ENCODE measurements at regions not wholly inside any gene's neighbourhood (a gene's known extent, or its start where the extent isn't known, plus 50 kb on each side); places are given as distances from the start of the nearest gene placed in this dataset.
A peak's percentile ranks its signal among the peaks of the same experiment; 100 is the strongest.

DNA sequence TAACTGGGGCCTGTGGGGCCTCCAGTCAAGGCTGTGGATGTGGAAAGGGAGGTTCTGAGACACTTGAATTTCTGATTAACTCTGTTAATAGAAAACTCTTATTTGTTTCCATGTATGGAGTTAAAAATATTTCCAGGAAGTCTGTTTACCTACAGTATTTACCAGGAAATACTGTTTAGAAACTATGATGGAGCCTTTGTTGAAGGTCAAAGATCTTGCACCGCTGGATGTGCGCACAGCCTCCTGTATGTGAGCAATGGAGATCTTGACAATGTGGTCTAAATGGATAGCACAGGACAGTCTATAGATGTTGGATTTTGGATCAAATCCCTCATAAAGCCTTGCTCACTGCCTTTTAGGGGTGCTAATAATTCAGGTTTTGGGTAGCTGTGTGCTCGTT, 268.4 kb downstream of the DLEU7 start:
- no peak for DNase-seq (ENCODE audit: low read depth in 2 of 2)

DNA sequence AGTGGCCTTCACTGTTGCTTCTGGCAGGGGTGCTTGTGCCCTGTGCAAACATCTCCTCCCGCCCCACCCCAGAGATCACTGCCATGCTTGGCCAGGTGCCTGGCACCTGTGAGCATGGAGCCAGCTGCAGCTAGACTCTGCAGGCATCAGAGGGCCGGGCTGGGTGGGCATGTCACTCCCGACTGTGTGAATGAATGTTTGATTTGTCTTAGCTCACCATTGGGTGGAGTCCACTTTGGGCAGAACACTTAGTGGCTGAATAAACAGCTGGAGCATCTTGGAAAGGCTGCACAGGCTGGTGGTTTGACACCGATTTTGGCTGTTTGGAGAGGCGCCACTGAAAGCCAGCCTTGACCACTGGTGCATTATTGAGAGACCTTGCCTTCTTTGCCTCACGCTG, 267.3 kb downstream of the DLEU7 start:
- DNase-seq (ENCODE audit: low read depth in 2 of 2): no peak

DNA sequence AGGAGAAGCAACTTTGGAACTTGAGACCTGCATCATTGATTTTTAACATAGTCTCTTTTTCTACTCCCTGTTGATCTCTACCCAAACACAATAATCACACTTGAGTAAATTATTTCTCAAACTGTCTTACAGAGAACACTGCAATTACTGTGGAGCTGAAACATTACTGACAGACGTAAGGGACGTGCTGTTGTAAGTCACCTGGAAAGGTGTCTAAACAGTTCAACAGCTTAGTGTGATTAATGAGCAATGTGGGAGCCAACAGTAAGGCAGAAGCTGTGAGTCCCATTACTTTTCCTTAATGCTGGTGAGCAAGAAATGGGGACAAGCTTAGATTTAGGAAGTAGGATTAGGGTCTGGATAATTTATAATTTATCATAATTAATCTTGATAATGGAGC, 265.7 kb downstream of the DLEU7 start:
- no peak for DNase-seq (ENCODE audit: low read depth in 2 of 2)

DNA sequence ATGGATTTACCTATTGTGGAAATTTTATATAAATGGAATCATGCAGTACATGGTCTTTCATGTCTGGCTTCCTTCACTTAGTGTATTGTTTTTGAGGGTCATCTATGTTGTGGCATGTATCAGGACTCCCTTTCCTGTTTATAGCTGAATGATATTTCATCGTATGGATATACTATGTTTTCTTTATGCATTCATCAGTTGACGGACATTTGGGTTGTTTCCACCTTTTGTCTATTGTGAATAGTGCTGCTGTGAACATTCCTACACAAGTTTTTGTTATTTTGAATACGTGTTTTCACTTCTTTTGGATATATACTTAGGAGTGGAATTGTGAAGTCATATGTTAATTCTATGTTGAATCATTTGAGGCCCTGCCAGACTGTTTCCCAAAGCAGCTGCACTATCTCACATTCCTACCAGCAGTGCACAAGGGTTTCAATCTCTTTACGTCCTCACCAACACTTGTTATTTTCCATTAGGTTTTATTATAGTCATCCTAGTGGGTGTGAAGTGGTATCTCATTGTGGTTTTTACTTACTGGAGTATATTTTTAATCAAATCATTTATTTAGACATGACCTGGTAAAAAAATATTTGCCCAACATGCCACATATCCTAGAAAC, 262.7 kb downstream of the DLEU7 start:
- DNase-seq (ENCODE audit: low read depth in 2 of 2): no peak

DNA sequence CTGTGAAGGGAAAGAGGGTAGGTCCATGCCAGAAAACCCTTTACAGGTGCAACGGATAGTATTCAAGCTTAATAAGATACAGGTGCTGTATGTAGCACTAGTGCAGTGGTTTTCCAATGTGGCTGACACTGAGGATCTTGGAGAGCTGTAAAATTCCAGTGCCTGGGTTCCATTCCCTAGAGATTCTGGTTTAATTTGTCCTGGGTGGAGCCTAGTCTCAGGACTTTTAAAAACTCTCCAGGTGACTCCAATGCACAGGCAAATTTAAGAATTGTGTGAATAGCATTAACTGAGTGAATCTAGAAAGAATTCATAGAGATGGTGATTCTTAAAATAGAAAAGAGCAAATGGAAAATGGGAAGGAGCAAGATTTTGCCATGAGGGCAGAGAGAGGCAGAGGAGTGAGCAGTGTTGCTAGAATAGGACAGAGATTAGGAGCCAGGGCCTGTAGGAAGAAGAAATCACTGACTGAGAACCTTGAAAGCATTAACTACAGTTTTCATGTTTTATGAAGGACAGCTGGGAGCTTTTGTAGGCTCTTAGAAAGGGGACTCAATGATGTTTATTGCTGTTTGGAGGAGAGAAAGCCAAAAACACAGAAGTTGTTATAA, 261.8 kb downstream of the DLEU7 start:
- no peak for DNase-seq (ENCODE audit: low read depth in 2 of 2)

DNA sequence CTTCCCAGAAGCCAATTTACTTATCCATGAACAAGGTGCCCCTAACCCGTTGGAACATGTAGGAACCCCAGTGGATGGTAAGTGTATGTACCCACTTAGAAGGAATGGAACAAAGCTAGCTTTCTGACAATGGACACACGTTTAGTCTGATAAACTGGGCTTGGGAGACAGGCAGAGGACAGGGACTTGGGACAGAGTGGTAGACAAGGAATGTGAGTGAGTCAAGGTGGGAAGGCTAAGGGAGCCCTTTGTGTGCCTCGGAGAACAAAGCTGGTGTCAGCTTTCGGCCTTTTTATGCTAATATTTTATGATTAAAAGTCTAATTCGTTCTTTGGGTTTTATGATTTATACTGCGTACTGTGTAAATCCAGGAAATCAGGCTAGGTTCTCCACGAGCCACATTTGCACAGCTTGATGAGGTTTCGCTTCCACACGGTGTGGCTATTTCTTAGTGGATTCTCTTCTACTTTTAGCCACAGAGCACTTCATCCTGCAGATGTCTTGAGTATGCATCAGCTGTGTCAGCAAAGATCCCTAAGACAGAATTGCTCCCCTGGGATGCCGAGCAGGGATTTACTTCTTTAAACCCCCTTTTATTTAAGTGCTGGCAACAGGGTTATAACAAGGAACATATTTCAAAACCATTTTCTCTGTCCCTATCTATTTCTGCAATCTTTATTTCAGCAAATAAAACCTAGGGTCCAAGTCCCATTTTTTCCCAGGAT, 258.5 kb downstream of the DLEU7 start:
- DNase-seq (ENCODE audit: low read depth in 2 of 2): no peak

DNA sequence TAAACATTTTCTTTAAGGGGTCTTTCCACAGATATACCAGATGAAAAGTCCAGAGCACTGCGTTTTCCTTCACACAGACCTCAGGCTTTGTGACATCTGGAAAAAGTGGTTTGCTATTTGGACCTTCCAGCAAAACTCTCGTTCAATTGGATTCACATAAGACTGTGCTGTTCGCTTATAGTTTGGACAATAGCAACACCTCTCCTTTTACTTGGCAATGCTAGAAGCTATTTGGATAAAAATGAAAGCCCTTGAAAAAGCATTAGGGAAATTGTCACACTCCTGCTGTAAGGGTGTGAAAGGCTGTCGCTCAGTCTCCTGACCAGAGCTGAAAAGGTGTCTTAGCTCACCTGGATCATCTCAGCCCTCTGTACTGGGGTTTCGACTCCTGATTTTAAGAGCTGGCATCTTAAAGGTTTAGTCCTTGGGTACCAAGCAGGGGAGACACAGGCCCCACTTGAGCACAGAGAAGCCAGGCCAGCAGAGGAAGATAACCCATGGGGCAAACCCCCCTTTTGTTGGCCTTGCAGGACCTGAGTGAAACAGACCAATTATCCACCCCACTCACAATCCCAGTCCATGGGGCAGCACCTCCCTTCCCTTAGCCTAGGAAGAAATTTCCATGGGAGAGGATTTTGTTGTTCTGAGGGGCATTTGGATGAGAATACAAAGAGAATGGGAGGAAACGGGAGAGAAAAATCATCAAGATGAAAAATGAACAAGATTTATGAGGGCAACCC, 257.6 kb downstream of the DLEU7 start:
- no peak for DNase-seq (ENCODE audit: low read depth in 2 of 2)

DNA sequence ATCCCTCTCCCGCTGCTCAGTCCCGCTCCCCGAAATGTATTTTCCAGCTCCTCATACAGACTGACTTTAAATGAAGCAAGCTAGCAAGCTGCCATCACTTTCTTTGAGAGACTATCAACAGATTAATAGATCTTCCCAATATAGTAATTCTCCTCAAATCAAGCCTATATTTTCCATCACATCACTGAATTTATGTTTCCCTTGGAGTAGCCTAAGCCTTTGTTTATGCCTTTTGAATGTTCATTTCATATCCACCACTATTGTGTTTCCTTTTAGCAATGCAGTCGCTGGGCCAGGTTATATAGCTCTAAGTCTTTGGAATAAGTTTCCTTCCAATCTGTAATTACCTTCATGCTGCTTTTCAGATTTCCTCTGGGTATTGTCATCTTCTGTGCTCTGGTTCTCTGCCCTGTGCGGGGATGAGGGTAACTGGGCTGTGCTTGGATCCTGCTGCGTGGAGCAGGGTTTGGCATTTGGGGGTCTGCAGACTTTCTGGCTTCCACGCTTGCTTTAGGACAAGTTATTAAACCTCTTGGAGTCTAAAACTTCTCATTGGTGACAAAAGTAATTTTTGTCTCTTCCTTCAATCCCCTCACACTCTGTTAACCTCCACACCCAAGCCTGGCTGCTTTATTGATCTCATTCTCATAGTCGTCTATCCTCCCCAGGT, 256.9 kb downstream of the DLEU7 start:
- DNase-seq (ENCODE audit: low read depth in 2 of 2): no peak

DNA sequence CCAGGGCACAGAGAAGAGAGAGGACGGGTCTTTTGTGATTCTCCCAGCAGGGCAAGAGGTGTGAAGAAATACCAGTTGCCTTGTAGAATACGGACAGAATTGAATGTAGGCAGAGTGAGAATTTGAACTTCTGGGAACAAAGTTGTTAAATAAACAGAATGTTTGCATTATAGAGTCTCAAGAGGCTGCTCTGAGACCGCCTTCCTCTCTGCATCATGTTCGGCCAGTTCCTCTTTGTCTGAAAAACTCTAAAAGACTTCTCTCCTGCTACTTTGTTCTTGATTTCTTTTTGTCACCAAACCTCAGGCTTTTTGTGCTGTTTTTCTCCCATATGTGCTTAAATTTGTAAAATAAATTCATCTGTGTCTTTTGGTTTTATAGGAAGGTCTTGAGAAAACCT, 256.4 kb downstream of the DLEU7 start:
- DNase-seq (ENCODE audit: low read depth in 2 of 2): no peak

DNA sequence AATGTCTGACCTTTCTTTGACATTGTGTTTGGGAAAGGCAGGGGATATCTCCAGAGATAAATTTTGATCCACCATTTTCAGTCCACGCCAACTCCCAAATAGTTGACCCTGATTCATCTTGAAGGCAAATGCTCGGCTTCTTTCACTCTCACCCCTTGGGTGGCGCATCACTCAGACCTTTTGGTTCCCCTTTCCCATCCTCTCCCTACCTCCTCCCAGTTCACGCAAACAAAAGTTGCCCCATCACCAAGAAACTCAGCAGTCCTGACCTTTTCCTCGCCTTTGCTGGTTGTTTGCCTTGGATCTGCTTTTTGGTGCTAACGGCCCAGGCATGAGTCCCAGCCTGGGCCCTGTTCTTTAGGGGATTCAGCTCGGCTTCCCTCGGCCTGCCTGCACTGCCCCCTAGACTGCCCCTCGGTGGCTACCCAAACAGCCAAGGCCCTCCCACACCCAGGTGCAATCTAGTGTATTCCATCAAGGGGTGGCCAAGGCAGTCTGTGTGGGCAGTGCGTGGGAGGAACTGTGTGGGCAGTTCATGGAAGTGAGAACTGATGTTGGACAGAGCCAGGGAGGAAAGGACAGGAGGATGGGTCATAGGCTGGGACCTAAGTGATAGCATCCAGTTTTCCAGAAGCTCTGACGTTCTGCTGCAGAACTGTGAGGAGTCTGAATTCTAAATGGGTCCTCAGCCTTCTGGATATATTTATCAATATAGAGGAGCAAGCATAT, 255.7 kb downstream of the DLEU7 start:
- DNase-seq (ENCODE audit: low read depth in 2 of 2): no peak

DNA sequence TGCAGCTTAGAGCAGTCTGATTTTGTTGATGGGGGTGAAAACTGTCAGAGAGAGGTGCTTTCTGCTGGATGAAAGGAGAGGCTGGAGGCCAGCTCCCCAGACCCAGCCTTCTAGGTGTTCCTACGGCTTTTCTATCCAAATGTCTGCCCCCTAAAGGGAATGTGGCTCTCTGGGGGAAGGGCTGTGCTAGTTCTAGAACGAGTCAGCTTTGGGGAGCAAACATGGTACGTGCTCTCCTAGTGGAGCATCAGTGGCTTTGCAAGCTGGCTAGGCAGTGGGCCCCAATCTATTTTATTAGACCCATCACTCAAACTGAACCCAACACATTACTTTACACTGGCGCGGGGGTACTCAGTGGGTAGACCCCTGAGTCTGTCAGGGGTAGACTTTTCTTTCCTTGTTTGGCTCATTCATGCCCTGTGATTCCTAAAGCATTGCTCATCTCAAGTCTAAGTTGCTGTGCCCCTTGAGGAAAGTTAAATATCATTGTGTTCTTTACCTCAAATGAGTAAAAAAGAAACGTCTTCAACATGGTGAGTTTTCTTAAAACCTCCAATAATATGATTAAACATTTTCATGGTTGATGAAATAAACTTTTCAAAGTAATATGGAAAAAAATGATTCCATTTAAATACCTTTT, 254.9 kb downstream of the DLEU7 start:
- no peak for DNase-seq (ENCODE audit: low read depth in 2 of 2)

DNA sequence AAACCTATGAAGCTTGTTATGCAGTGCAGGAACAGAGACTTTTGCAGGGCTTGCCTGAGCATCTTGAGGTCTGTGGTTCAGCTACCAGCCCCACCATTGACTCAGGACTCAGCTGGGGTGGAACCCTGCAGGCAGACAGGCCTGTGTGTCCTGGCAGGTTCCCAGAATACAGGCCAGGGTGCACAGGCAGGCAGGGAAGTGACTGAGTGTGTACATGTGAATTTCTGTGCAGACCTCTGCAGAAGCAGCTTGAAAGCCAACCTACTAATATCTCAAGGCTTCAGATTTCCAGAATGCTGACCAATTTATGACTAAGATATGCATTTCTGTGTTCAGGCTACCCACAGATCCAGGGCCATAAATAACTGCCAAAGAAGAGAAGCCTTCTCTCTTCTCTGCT, 254.4 kb downstream of the DLEU7 start:
- DNase-seq (ENCODE audit: low read depth in 2 of 2): no peak

DNA sequence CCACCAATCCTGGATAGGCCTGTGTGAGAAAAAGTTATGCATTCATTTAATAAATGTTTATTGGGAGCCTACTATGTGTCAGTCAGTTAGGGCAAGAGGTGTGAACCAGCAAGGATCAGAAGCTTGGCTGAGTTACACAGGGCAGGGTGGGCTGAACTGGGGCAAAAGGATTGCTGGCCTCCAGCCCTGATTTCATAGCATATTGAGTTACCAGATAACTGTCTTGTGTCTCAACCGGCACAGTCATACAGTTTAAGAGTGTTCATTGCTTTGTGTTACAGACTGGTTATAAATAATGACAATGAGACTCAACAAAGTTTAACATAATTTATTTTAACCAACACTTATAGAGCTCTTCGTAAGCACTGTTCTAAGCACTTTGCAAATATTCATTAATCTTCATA, 253.8 kb downstream of the DLEU7 start:
- DNase-seq (ENCODE audit: low read depth in 2 of 2): no peak

DNA sequence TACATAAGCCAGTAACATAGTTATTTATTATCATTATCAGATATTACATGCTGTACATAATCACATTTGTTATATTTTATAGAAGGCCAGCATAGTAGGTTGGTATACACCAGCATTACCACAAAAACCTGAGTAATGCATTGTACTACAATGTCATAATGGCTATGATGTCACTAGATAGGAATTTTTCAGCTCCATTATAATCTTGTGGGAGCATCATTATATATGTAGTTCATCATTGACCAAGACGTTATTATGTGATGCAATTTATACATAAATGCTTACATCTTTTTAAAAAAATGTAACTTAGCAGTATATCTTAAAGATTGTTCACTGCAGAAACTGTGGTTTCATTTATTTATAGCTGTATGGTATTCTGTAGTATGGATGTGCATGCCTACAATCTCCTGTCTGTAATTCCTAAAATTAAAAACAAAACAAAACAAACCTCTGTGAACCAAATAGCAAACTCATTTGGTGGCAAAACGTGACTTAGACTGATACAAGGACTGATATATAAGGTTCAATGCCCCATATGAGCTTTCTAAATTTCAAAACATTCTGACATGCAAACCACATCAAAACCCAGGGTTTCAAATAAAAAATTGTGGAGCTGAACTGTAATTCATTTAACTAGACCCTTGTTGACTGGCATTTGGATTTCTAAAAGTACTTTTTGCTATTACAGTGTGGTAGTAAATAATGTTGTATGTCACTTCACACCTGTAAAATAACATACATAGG, 250.9 kb downstream of the DLEU7 start:
- no peak for DNase-seq (ENCODE audit: low read depth in 2 of 2)

DNA sequence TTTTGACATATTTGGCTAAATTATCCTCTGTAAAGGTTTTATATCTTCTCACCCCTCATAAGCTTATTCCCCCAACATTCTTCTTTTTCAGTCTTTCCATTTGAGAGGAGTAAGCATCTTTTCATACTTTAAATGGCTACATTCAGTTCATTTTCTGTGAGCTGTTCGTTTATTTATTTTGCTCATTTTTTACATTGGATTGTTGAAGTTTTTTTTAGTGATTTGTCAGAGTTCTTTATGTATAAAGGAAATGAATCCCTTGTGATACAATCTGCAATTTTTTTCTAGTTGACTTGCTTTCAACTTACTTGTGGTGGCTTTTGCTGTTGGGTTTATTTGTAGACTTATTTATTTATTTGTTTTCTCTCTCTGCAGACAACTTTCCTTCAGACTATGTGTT, 250.3 kb downstream of the DLEU7 start:
- DNase-seq (ENCODE audit: low read depth in 2 of 2): no peak

DNA sequence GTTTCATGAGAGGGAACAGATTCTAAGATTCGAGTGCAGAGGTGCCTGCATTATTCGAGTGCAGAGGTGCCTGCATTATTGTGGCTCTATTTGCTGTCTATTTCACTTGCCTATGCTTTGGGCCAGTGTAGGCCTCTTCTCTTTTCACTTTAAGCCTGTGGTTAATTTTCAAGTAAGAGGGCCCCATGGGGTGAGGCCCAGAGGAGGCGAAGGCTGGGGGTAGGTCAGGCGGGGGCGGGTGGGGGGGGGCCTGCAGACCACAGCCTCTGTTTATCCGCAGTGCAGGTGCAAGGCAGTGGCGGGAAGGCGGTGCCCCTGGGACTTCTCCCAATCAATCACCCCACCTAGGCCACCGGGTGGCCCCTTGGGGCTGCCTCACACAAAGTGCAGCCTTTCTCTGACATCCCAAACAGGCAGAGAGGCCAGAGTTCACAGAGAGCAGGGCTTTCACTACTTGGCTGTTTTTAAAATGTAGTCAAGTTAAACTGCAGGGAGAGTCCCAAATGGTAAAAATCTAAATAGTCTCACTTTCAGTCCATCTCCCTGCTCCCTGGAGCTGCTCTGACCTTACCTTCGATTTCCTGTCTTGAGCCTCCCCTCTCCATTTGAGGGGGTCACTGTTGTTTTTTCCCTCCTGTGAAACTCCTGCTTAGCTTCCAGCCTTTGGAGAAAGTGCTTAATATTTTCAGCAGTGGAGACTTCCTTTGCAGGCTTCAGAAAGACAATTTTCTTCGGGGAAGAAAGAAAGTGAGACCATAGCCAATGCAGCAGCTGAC, 249.0 kb downstream of the DLEU7 start:
- DNase-seq (ENCODE audit: low read depth in 2 of 2): peak; percentile 9 to 17

DNA sequence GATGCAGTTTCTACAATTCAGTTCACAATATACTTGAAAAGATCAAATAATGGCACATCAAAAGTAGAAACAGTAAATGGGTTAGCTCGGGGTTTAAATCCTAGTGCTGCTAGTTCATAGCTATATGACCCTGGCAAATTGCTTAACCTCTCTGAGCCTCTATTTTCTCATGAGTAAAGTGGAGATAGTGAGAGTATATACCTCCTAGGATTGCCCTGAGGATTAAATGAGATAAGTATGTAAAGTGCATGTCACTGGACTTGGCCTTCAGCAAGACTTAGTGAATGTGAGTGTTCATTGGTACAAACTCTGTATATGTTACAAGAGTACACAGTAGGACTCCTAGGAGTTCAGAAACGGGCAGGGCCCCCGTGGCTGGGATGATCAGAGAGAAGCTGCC, 248.3 kb downstream of the DLEU7 start:
- no peak for DNase-seq (ENCODE audit: low read depth in 2 of 2)

DNA sequence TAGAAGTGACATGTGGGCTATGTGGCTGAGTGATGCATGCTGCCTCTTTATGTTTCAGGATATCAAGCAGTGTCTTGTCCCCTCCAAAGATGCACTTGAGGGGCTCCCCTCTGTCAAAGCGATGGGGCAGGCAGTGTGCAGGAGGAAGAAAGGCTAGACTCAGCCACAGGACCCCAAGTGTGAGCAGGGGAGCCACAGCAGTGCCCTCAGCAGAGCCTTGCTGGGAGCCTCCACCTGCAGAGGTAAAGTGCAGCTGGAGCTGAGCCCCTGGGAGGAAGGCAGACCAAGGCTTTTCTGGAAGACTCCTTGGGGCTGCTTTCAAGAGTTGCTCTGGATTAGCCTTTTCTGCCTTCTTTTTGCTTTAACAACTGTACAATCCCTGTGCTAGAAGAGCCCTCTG, 247.3 kb downstream of the DLEU7 start:
- no peak for DNase-seq (ENCODE audit: low read depth in 2 of 2)

DNA sequence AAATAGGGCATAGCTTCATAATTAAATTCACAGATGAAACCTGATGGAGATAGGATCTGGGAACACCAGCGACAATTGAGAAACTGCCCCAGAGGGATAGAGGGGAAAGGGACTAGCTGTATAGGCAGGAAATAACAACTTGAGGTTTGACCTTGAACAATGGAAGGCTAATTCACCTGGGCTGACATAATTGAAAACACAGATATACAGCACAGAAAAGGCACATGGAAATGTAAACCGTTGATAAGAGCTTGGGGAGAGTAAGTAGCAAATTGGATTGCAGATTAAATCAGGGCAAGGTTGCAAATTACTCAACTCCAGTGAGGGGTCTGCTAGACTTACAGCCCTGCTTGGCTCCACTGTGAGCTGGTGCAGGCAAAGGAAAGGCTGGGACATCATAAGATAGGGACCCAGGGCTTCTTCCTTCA, 246.7 kb downstream of the DLEU7 start:
- DNase-seq (ENCODE audit: low read depth in 2 of 2): no peak
